ENCODE measurements at regions not wholly inside any gene's neighbourhood (a gene's known extent, or its start where the extent isn't known, plus 50 kb on each side); places are given as distances from the start of the nearest gene placed in this dataset.

- DNase-seq (ENCODE audit: extremely low read depth, low read depth), result no peak
- no peak for TF ChIP-seq CTCF (IDR thresholded peaks at IDR 0.05; ENCODE audit: low read depth, low read length)
These were observed 1719.1 kb downstream of the MAT2B start for GRCh38 chr5:165224366-165225045.

GRCh38 chr5:165227515-165227914 is 1722.1 kb downstream of the MAT2B start:
- no peak for DNase-seq (ENCODE audit: extremely low read depth, low read depth)
- no peak for TF ChIP-seq CTCF (IDR thresholded peaks at IDR 0.05; ENCODE audit: low read depth, low read length)

- no peak for DNase-seq (ENCODE audit: extremely low read depth, low read depth)
- no peak for TF ChIP-seq CTCF (IDR thresholded peaks at IDR 0.05; ENCODE audit: low read depth, low read length)
These were observed 1722.8 kb downstream of the MAT2B start for GRCh38 chr5:165228184-165228583.

GRCh38 chr5:165231821-165232508 is 1726.5 kb downstream of the MAT2B start:
- TF ChIP-seq CTCF (IDR thresholded peaks at IDR 0.05; ENCODE audit: low read depth, low read length), result no peak
- no peak for DNase-seq (ENCODE audit: extremely low read depth, low read depth)

GRCh38 chr5:165232509-165233028 is 1727.2 kb downstream of the MAT2B start:
- no peak for TF ChIP-seq CTCF (IDR thresholded peaks at IDR 0.05; ENCODE audit: low read depth, low read length)
- DNase-seq (ENCODE audit: extremely low read depth, low read depth), result no peak

GRCh38 chr5:165241811-165242210 is 1736.4 kb downstream of the MAT2B start:
- no peak for TF ChIP-seq CTCF (IDR thresholded peaks at IDR 0.05; ENCODE audit: low read depth, low read length)
- DNase-seq (ENCODE audit: extremely low read depth, low read depth), result no peak

GRCh38 chr5:165242646-165243045 is 1737.2 kb downstream of the MAT2B start:
- DNase-seq (ENCODE audit: extremely low read depth, low read depth), result no peak
- TF ChIP-seq CTCF (IDR thresholded peaks at IDR 0.05; ENCODE audit: low read depth, low read length), result no peak
